GM19468 (cell line): ENCODE measurements at regions not wholly inside any gene's neighbourhood (a gene's known extent, or its start where the extent isn't known, plus 50 kb on each side); places are given as distances from the start of the nearest gene placed in this dataset.

Experiments
- ATAC-seq: cut with Tn5 transposase; IDR thresholded peaks from one replicate; pipeline ENCODE4 v1.9.1; 2021; ENCODE audit warnings: mild to moderate bottlenecking, moderate library complexity, moderate number of reproducible peaks; ENCODE audit not compliant: unreplicated experiment; ENCODE audit errors: extremely low read depth

DNA sequence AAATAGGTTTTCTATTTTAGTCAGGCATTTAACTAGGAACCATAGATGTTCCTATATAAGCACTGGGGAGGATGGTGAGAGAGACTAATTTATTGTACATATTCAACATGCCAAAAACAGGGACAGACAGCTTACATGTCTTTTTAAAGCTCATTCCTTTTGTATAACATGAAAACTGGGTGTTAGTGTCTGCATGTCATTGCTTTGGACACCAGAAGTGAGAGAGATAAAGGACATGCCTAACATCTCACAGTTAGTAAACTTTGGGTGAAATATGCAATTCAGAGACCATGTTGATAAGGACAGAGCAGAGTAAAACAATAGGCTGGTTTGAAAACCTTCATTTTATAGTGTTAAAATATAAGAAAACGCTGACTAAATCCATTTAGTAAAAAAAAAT is 860.0 kb upstream of the LCORL start:
- ATAC-seq, result no peak

DNA sequence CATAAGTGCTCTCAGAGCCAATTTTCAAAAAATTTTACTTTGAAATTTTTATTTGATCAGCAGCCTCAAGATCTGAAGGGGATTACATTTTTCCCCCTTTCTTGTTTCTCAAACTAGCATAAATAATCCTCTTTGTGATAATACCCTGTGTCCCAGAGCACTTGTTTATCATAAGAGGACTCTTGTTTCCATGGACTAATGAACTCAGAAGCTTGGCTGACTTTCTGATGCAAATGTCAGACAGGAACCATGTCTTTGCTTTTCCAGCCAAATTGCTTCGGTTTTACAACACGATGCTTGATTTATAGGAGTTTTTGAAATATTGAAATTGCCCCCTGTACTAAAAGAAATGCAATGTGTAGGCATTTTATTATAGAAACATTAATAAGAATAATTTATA is 859.3 kb upstream of the LCORL start:
- no peak for ATAC-seq

GRCh38 chr4:18878561-18878960 is 857.0 kb upstream of the LCORL start:
- ATAC-seq, result no peak

DNA sequence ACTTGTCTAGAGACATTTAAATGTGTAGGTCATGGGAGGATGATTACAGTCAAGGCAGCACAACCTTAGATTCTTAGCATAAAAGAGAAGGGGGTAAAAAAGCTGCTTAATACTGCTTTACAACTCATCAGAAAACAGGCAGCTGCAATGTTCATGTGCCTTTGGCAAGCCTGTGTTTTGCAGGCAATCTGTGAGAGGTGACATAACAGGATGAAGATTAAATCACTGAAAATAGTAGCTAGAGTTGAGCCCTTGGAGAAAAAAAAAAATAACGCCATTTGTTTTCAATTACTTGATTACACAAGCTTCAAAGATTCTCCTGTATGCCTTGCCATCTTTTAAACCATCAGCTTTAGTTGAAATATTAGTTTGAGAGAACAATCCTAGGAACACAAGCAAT is 847.6 kb upstream of the LCORL start:
- ATAC-seq, result no peak

DNA sequence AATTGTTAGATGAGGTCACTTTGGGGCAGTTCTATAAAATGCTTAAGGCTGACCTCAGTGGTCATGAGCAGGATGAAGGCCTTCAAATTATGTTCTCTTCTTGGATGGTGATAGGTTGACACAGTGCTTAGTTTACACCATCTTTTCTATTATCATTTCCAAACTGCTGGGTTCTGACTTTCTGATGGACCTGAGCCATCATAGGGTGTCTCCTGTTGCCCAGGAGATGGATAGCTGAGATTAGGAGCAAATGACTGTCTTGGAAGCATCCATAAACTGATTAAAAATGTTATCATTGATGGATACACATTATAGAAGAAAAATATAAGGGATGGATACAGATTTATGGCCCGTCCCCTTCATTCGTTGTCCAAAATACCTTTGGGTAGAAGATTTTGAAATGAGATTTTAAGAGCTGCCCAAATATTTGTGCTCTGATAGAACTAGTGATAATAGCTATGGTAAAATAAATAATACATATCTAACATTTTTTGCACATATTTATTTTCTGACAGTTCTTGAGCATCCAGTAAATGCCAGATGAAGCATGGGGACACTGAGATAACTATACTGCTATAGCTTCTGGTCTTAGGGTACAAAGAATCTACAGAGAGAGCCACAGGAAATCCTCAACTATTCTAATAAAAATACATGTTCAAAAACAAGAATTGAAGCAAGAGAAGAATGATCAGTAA is 839.4 kb upstream of the LCORL start:
- no peak for ATAC-seq

DNA sequence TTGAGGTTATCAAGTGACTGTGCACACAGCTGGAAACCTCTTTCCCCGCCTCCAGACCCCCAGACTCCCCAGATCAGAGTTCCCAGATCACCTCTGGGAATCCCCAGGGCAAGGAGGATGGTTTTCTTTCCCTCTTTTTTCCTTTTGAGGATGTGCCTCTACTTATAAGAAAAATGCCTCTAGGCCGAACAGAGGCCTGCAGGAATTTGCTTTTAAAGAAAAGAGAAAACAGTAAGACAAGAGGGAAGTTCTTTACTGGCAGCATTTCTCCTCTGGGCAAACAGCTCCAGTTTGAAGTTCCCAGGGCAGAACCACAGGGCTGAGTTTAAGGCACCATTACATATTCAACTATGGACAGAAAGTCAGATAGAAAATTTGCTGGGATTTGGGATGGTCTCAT is 837.9 kb upstream of the LCORL start:
- no peak for ATAC-seq

- ATAC-seq, result no peak
Observed at GRCh38 chr4:18858229-18858922, 836.8 kb upstream of the LCORL start.

DNA sequence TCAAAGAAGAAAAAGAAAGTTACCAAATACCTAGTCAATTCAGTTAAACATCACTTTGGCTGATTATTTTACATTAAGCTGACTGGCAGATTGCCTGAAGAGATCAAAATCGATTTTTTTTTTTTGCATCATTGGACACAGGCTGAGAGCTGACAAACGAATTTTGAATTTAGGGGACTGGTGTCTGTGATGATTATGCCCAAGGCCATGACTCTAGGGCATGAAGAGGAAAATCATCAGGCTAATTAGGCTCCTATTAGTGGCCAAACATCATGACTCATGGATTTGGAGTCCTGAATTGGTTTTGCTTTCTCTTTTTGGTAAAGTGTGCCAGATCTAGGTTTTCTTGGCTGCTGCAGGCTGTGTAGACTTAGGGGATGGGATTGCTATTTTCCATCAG is 829.3 kb upstream of the LCORL start:
- ATAC-seq, result no peak

DNA sequence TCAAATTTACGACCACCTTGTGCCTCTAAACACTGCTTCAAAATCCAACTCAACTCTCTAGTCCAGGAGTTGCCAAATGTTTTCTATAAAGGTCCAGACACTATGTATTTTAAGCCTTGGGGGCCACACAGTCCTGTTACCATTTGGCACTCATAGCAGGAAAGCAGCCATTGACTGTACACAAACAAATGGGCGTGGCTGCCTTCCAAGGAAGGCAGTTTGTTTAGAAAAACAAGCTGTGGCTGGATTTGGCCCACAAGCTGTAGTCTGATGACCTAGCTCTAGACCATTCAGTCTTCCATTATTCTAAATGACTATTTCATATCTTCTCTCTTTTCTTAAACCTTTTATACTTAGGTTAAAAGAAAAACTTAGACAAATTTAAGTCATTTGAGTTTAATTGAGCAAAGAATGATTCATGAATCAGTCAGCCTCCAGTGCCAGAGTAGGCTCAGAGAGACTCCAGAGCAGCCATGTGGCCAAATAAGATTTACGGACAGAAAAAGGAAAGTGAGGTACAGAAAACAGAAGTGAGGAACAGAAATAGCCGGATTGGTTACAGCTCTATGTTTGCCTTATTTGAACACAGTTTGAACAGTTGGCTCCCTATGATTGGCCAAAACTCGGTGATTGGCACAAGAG is 825.8 kb upstream of the LCORL start:
- no peak for ATAC-seq

- no peak for ATAC-seq
Observed at GRCh38 chr4:18846313-18846712, 824.8 kb upstream of the LCORL start.

GRCh38 chr4:18844726-18845125 is 823.2 kb upstream of the LCORL start:
- ATAC-seq, result no peak

DNA sequence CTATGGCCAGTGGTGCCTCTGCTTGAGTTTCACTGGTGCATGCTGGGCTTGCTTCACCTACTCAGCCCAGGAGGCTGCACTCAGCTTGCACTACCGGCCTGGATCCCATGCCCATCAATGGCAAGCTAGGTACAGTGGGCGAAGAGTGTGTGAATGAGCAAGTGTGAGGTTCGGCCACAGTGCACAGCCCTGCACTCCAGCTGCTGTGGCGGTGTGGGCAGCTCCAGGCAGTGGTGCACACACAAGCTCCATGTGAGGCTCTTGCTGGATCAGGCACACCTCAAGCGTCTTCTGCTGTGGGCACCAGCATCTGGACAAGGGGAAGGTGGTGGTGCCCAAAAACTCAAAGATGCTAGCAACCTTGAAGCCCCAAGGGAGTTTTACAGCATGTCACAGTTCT is 820.9 kb upstream of the LCORL start:
- no peak for ATAC-seq

- ATAC-seq, result no peak
Observed at GRCh38 chr4:18840481-18840880, 818.9 kb upstream of the LCORL start.

- ATAC-seq, result no peak
Observed at GRCh38 chr4:18816228-18816895, 794.8 kb upstream of the LCORL start.

GRCh38 chr4:18815779-18816173 is 794.2 kb upstream of the LCORL start:
- no peak for ATAC-seq

DNA sequence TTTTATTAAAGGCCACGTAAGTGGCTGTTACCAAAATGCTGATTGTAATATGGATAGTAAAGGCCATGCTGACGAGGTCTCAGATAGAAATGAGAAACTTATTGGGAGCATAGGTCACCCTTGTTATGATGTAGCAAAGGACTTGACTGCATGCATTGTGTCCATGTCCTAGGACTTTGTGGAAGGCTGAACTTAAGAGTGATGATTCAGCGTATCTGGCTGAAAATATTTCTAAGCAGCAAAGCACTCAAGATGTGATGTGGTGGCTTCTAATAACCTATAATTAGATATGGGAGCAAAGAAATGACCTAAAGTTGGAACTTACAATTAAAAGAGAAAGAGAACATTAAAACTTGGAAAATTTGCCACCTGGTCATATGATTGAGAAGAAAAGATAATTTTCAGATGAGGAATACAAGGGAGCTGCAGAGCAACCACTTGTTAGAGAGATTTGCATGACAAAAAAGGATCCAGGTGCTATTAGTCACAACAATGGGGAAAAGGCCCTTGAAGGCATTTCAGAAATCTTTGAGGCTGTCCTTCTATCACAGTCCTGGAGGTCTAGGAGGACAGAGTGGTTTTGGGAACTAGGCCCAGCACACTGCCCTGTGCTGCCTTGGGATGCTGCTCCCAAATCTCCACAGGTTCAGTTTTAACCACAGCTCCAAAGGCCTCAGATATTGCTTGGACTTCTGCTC is 793.7 kb upstream of the LCORL start:
- no peak for ATAC-seq

DNA sequence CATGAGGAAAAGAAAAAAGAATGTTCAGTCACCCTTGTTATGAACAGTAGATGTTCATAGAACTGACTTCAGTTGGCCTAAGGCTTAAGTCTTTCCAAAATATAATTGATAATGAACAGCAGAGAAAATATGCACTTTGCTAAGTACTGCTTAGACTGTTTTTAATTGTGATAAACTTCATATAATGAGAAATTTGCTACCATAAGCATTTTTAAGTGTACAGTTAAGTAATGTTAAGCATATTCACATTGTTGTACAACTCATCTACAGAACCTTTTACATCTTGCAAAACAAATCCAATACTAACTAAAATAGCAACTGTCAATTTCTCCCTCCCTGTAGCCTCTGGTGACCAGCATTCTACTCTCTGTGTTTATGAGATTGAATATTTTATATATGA is 792.2 kb upstream of the LCORL start:
- ATAC-seq, result no peak

DNA sequence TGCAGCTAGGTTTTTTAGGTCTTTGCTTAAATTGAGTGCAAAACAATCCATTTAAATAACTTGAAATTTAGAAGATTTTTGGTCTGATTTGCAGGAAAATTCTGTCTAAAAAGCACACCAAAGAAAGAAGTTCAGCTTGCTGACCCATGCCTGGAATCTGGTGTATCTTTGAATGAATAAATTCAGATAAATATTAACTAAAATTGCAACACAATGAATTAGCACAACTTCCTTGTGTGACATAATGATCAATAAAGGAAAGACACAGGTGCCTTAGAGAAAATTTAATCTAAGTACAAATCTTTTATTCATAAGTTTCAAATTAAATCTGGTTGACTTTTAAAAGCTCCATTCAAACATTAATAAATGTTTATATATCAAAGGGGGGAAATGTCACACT is 791.5 kb upstream of the LCORL start:
- ATAC-seq, result no peak

DNA sequence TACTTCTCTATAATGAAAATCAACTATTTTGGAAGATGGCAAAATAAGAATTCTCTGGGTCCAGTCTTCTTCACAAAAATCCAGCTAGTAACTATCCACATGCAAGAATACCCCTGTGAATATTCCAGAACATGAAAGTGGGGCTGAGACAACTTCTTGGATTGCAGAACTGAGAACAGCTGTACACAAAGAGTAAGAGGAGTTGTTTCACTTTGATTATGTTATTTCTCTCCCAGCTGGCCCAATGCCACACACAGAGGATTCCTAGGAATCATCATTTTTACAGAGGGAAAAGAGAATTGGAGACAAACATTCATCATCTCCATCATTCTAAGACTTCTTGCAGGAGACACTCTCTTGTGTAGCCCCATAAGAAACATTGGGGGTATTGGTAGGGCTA is 782.2 kb upstream of the LCORL start:
- no peak for ATAC-seq

DNA sequence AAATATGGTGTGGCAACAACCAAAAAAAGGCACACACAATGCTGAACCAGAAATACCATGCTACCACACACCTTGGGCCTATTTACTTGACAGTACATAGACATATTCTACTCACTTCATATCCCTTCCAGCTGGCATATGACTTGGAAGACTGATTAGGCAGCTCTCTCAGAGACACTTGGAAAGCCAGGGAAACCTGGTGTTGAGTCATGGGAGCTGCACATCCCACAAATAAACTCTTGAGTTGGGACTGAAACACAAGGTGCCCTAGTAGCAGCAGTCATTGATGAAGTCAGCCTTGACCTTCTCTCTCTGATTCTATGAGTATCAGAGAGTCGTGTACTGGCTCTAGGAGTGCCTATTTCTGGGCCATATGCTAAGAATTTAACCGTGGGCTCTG is 776.6 kb upstream of the LCORL start:
- ATAC-seq, result no peak

GRCh38 chr4:18795794-18796193 is 774.2 kb upstream of the LCORL start:
- no peak for ATAC-seq
